Panc1 (cell line): ENCODE measurements at regions not wholly inside any gene's neighbourhood (a gene's known extent, or its start where the extent isn't known, plus 50 kb on each side); places are given as distances from the start of the nearest gene placed in this dataset.

Source experiments
- ATAC-seq: fragments of 200-7000 bp; cut with Tn5 transposase; 2 replicates; pipeline ENCODE4 v1.9.1; 2020; ENCODE audit warnings: mild to moderate bottlenecking, moderate library complexity
- BruUV-seq: library from RNA; stranded (reverse); fragments of 400-500 nt; replicated peaks from 2 replicates; lab custom pipeline; 2021; lab: Mats Ljungman, UMichigan
- CTCF ChIA-PET: fragments of 300-600 bp; sonication (Branson Sonifier 250); formaldehyde crosslinking; loops from one replicate; lab custom pipeline; 2022; ENCODE audit warnings: antibody characterized with exemption; lab: Charles Lee
- POLR2A ChIA-PET: fragments of 300-600 bp; sonication (Branson Sonifier 250); formaldehyde crosslinking; loops from one replicate; lab custom pipeline; 2022; ENCODE audit warnings: antibody characterized with exemption; lab: Charles Lee
- DNase-seq: peaks from one replicate; pipeline ENCODE4 v3.0.0-alpha.2; 2010; ENCODE audit warnings: low read depth, low spot score
- H3K27ac ChIP-seq: 2 replicates; pipeline ENCODE4 v1.5.1; 2011; ENCODE audit warnings: mild to moderate bottlenecking, low read length, inconsistent platforms
- H3K27me3 ChIP-seq: fragments of 200-500 bp; sonication (Bioruptor generic); 2 replicates; pipeline ENCODE4 v1.6.0; 2014; ENCODE audit warnings: low read length, inconsistent platforms; ENCODE audit not compliant: control insufficient read depth, insufficient read depth
- H3K36me3 ChIP-seq: fragments of 200-500 bp; sonication (Bioruptor generic); 2 replicates; pipeline ENCODE4 v1.5.1; 2014; ENCODE audit warnings: inconsistent platforms, mild to moderate bottlenecking, low read length, moderate library complexity; ENCODE audit not compliant: control insufficient read depth, insufficient read depth
- H3K4me1 ChIP-seq: 2 replicates; pipeline ENCODE4 v1.5.1; 2011; ENCODE audit warnings: inconsistent platforms, mild to moderate bottlenecking, low read length, moderate library complexity; ENCODE audit not compliant: control insufficient read depth, insufficient read depth
- H3K4me3 ChIP-seq, 2 experiments: 2 replicates each; pipeline ENCODE4 v1.5.1; 2011 to 2012; ENCODE audit warnings: low read depth in 2 of 2, low read length in 2 of 2, mild to moderate bottlenecking in 2 of 2, inconsistent platforms in 1 of 2, moderate library complexity in 1 of 2
- H3K9me3 ChIP-seq: fragments of 200-500 bp; sonication (Bioruptor generic); 2 replicates; pipeline ENCODE4 v1.5.1; 2014; ENCODE audit warnings: low read depth, mild to moderate bottlenecking, inconsistent platforms, low read length, moderate library complexity; ENCODE audit not compliant: control insufficient read depth, insufficient read depth
- CTCF ChIP-seq: fragments of 450-650 bp; IDR thresholded peaks from 2 replicates; pipeline ENCODE4 v1.5.1; 2017; ENCODE audit warnings: mild to moderate bottlenecking
- POLR2AphosphoS5 ChIP-seq: IDR thresholded peaks from 2 replicates; pipeline ENCODE4 v1.6.1; 2012; ENCODE audit warnings: mild to moderate bottlenecking, low read depth, low read length, moderate library complexity
- REST ChIP-seq, 2 experiments: IDR thresholded peaks; 2 replicates each; pipeline ENCODE4 v1.6.1; 2011 to 2012; ENCODE audit warnings: low read depth in 2 of 2, control low read depth in 1 of 2, low read length in 1 of 2, mild to moderate bottlenecking in 1 of 2, moderate library complexity in 1 of 2; ENCODE audit not compliant: insufficient read depth in 1 of 2
- SIN3A ChIP-seq: IDR thresholded peaks from 2 replicates; pipeline ENCODE4 v1.6.1; 2012; ENCODE audit warnings: low read depth, mild to moderate bottlenecking, low read length, moderate library complexity, borderline replicate concordance; ENCODE audit not compliant: insufficient read depth
- TCF7L2 ChIP-seq: IDR thresholded peaks from 2 replicates; pipeline ENCODE4 v1.6.1; 2011; ENCODE audit warnings: mild to moderate bottlenecking, low read depth, low read length, inconsistent platforms
- in situ Hi-C: cut with HindIII; loops from 2 replicates; pipeline ENCODE4 v1.10.0; 2016; ENCODE audit warnings: low sequenced_read_pairs, low pct_unique_long_range_greater_than_20kb
- intact Hi-C: fragments of 100-400 bp; cut with micrococcal nuclease; formaldehyde crosslinking; loops from one replicate; pipeline ENCODE4 v1.10.0; 2022; ENCODE audit not compliant: unreplicated experiment

GRCh38 chr12:107417004-107417403 lies 268.6 kb upstream of the PWP1 start:
- in situ Hi-C loops (no loop called here), intact Hi-C loops (no loop called here)
- CTCF ChIA-PET = no interaction called here
- DNase-seq (no peak), ATAC-seq (no peak)
- Histone ChIP-seq H3K27me3 (peaks cover 5% of the 10 kb centered on the region; the same call in 1 of the 2 replicates), H3K4me1 (no peaks in the 10 kb centered on the region), H3K4me3 (no peak overlapping the region), H3K9me3 (no peaks in the 10 kb centered on the region), H3K36me3 (no peaks in the 10 kb centered on the region), H3K27ac (no peak overlapping the region)
- no TSS peak for BruUV-seq
- TF ChIP-seq TCF7L2 (no peak), CTCF (no peak), SIN3A (no peak), REST (IDR thresholded peaks at IDR 0.05; ENCODE audit: insufficient read depth in 1 of 2, low read depth in 2 of 2, low read length in 1 of 2) (no peak), POLR2AphosphoS5 (no peak)
- POLR2A ChIA-PET = no interaction called here

GRCh38 chr12:107418981-107419380 lies 266.6 kb upstream of the PWP1 start:
- in situ Hi-C loops (no loop called here), intact Hi-C loops (no loop called here)
- no TSS peak for BruUV-seq
- Histone ChIP-seq H3K36me3 (no peaks in the 10 kb centered on the region), H3K4me3 (no peak overlapping the region), H3K27ac (no peak overlapping the region), H3K27me3 (peaks cover 5% of the 10 kb centered on the region; the same call in 1 of the 2 replicates), H3K9me3 (no peaks in the 10 kb centered on the region), H3K4me1 (no peaks in the 10 kb centered on the region)
- DNase-seq (no peak), ATAC-seq (no peak)
- TF ChIP-seq SIN3A = no peak
- TF ChIP-seq POLR2AphosphoS5 = no peak
- no peak for TF ChIP-seq TCF7L2
- no peak for TF ChIP-seq REST (IDR thresholded peaks at IDR 0.05; ENCODE audit: insufficient read depth in 1 of 2, low read depth in 2 of 2, low read length in 1 of 2)
- no peak for TF ChIP-seq CTCF
- ChIA-PET CTCF (no interaction called here), POLR2A (no interaction called here)
